K562 (cell line): ENCODE measurements at regions not wholly inside any gene's neighbourhood (a gene's known extent, or its start where the extent isn't known, plus 50 kb on each side); places are given as distances from the start of the nearest gene placed in this dataset.

ENCODE experiments used
- CEBPB ChIP-seq: fragments of 450-650 bp; IDR thresholded peaks from 2 replicates; pipeline ENCODE4 v1.6.1; 2016; ENCODE audit warnings: missing genetic modification characterization, missing compliant biosample characterization
- FOXJ3 ChIP-seq: sonication (generic); formaldehyde crosslinking; IDR thresholded peaks from 2 replicates; pipeline ENCODE4 v1.4.0; 2020; ENCODE audit warnings: mild to moderate bottlenecking, missing genetic modification reagents
- MAZ ChIP-seq, 2 experiments: fragments of 450-650 bp in 1 of 2; sonication (generic) in 1 of 2; formaldehyde crosslinking; IDR thresholded peaks in 1 of 2; conservative IDR thresholded peaks in 1 of 2; 2 replicates each; pipeline versions ENCODE4 v1.4.0 to v1.5.0; 2020; ENCODE audit warnings: mild to moderate bottlenecking in 1 of 2, missing genetic modification reagents in 1 of 2
- MEF2A ChIP-seq: IDR thresholded peaks from 2 replicates; pipeline ENCODE4 v1.6.1; 2011; ENCODE audit warnings: low read depth, mild to moderate bottlenecking, low read length, moderate library complexity; ENCODE audit not compliant: control insufficient read depth
- OTX1 ChIP-seq: fragments of 450-650 bp; formaldehyde crosslinking; IDR thresholded peaks from 2 replicates; pipeline ENCODE4 v1.4.0; 2022; ENCODE audit warnings: mild to moderate bottlenecking
- PCBP1 ChIP-seq: fragments of 200-400 bp; formaldehyde crosslinking; IDR thresholded peaks from 2 replicates; pipeline ENCODE4 v1.6.1; 2018; ENCODE audit warnings: mild to moderate bottlenecking, low read depth, low read length; ENCODE audit not compliant: poor library complexity, severe bottlenecking
- RNF2 ChIP-seq: sonication (generic); IDR thresholded peaks from 2 replicates; pipeline ENCODE4 v1.6.1; 2016
- SMARCE1 ChIP-seq: fragments of 450-650 bp; IDR thresholded peaks from 2 replicates; pipeline ENCODE4 v1.7.1; 2016; ENCODE audit warnings: mild to moderate bottlenecking
- SMC3 ChIP-seq: conservative IDR thresholded peaks from 2 replicates; pipeline ENCODE4 v1.6.1; 2011; ENCODE audit warnings: low read depth, low read length, improper control_type of control experiment; ENCODE audit not compliant: insufficient read depth
- SOX6 ChIP-seq: fragments of 450-650 bp; IDR thresholded peaks from 2 replicates; pipeline ENCODE4 v1.6.1; 2014; ENCODE audit warnings: mild to moderate bottlenecking
- ZBTB1 ChIP-seq: sonication (generic); formaldehyde crosslinking; IDR thresholded peaks from 2 replicates; pipeline ENCODE4 v1.8.1; 2023; ENCODE audit warnings: missing genetic modification reagents, low read depth, mild to moderate bottlenecking, borderline replicate concordance
- ZNF224 ChIP-seq: sonication (generic); formaldehyde crosslinking; IDR thresholded peaks from 2 replicates; pipeline ENCODE4 v1.8.0; 2022; ENCODE audit warnings: mild to moderate bottlenecking, missing genetic modification reagents
- ZNF347 ChIP-seq: fragments of 450-650 bp; formaldehyde crosslinking; IDR thresholded peaks from 2 replicates; pipeline ENCODE4 v1.4.0; 2020; ENCODE audit warnings: low read depth, mild to moderate bottlenecking, moderate library complexity
- ZNF408 ChIP-seq: fragments of 250-450 bp; sonication (Bioruptor Pico); IDR thresholded peaks from 2 replicates; pipeline ENCODE4 v1.4.0; 2020; ENCODE audit warnings: low read depth, mild to moderate bottlenecking, moderate library complexity
- TF ChIP-seq, protein P1 (sequence below), 2 experiments: fragments of 150-350 bp in 1 of 2; IDR thresholded peaks; 2 replicates each; pipeline ENCODE4 v1.6.1; 2012 to 2016; ENCODE audit warnings: low read depth in 2 of 2, low read length in 2 of 2, mild to moderate bottlenecking in 1 of 2, moderate library complexity in 1 of 2
- TF ChIP-seq, protein P2 (sequence below): fragments of 450-650 bp; formaldehyde crosslinking; IDR thresholded peaks from 2 replicates; pipeline ENCODE4 v1.4.0; 2022; ENCODE audit warnings: mild to moderate bottlenecking, moderate library complexity
- TF ChIP-seq, protein P3 (sequence below): fragments of 450-650 bp; conservative IDR thresholded peaks from 2 replicates; pipeline ENCODE4 v1.6.1; 2016; ENCODE audit warnings: missing genetic modification characterization, low read depth, mild to moderate bottlenecking, missing compliant biosample characterization, moderate library complexity
- TF ChIP-seq, protein P4 (sequence below): fragments of 250-450 bp; sonication (Bioruptor Pico); IDR thresholded peaks from 2 replicates; pipeline ENCODE4 v1.4.0; 2020
- TF ChIP-seq, protein P5 (sequence below): sonication (generic); formaldehyde crosslinking; IDR thresholded peaks from 2 replicates; pipeline ENCODE4 v1.8.1; 2023; ENCODE audit warnings: mild to moderate bottlenecking, missing genetic modification reagents

DNA sequence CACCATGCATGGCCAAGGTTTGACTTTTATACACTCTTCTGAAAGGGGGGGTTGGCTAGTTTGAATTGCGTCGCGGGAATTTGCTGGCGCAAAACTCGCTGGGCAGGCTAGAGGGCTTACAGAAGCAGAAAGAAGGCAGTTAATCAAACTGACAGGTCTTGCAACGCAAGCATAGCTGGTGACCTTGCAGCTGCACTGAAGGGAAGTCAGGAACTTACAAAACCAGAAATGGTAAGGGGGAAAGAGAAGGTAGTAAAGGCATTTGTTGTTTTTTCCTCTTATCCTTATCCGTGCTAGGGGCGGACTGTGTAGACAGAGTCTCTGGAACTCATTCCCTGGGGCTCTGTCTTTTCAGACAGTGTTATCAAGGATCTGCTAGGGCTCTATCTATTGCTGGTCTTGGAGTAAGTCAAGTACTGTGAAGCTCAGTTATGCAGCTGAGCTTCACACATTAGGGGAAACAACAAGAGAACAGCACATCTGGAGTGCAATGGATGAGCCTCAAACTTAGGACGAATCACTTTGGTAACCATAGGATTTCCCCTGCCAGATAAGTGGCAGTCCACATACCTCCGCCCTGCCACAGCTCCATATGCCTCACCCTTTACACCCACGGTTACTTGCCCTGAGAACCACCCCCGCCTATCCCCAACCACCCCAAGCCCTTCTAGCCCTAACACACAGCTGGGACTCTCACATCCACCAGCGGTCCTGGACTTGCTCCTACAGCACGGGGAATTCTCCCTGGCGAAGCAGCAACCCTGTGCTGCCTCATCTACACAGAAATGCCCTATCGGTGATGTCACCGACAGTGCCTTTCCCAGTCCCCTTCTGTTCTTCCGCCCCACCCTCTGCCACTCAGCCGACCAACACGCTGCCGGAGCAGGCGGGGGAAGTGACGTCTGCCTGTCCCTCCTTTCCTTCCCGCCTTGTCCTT is 251.4 kb downstream of the FAM72C start (continued):
- TF ChIP-seq, protein P1, sequence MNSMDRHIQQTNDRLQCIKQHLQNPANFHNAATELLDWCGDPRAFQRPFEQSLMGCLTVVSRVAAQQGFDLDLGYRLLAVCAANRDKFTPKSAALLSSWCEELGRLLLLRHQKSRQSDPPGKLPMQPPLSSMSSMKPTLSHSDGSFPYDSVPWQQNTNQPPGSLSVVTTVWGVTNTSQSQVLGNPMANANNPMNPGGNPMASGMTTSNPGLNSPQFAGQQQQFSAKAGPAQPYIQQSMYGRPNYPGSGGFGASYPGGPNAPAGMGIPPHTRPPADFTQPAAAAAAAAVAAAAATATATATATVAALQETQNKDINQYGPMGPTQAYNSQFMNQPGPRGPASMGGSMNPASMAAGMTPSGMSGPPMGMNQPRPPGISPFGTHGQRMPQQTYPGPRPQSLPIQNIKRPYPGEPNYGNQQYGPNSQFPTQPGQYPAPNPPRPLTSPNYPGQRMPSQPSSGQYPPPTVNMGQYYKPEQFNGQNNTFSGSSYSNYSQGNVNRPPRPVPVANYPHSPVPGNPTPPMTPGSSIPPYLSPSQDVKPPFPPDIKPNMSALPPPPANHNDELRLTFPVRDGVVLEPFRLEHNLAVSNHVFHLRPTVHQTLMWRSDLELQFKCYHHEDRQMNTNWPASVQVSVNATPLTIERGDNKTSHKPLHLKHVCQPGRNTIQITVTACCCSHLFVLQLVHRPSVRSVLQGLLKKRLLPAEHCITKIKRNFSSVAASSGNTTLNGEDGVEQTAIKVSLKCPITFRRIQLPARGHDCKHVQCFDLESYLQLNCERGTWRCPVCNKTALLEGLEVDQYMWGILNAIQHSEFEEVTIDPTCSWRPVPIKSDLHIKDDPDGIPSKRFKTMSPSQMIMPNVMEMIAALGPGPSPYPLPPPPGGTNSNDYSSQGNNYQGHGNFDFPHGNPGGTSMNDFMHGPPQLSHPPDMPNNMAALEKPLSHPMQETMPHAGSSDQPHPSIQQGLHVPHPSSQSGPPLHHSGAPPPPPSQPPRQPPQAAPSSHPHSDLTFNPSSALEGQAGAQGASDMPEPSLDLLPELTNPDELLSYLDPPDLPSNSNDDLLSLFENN (IDR thresholded peaks at IDR 0.05; ENCODE audit: low read depth in 2 of 2, low read length in 2 of 2), result peak in 1 of 2 experiments; percentile 93; a peak in 2 of 4 replicates
- TF ChIP-seq MAZ (CRISPR knock-in tag; conservative IDR thresholded peaks at IDR 0.05 in 1 of 2, IDR thresholded peaks at IDR 0.05 in 1 of 2), result peak in 1 of 2 experiments; percentile 42; a peak in 1 of 4 replicates
- TF ChIP-seq ZNF224 (CRISPR knock-in tag), result no peak
- TF ChIP-seq, protein P2, sequence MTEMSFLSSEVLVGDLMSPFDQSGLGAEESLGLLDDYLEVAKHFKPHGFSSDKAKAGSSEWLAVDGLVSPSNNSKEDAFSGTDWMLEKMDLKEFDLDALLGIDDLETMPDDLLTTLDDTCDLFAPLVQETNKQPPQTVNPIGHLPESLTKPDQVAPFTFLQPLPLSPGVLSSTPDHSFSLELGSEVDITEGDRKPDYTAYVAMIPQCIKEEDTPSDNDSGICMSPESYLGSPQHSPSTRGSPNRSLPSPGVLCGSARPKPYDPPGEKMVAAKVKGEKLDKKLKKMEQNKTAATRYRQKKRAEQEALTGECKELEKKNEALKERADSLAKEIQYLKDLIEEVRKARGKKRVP (CRISPR knock-in tag), result peak; percentile 59; the same call in 1 of the 2 replicates
- TF ChIP-seq SMARCE1, result no peak
- TF ChIP-seq ZNF408 (CRISPR knock-in tag), result no peak
- TF ChIP-seq, protein P3, sequence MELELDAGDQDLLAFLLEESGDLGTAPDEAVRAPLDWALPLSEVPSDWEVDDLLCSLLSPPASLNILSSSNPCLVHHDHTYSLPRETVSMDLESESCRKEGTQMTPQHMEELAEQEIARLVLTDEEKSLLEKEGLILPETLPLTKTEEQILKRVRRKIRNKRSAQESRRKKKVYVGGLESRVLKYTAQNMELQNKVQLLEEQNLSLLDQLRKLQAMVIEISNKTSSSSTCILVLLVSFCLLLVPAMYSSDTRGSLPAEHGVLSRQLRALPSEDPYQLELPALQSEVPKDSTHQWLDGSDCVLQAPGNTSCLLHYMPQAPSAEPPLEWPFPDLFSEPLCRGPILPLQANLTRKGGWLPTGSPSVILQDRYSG (tag), result no peak
- TF ChIP-seq, protein P4, sequence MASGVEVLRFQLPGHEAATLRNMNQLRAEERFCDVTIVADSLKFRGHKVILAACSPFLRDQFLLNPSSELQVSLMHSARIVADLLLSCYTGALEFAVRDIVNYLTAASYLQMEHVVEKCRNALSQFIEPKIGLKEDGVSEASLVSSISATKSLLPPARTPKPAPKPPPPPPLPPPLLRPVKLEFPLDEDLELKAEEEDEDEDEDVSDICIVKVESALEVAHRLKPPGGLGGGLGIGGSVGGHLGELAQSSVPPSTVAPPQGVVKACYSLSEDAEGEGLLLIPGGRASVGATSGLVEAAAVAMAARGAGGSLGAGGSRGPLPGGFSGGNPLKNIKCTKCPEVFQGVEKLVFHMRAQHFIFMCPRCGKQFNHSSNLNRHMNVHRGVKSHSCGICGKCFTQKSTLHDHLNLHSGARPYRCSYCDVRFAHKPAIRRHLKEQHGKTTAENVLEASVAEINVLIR (CRISPR knock-in tag), result peak; percentile 40; the same call in 1 of the 2 replicates
- TF ChIP-seq, protein P5, sequence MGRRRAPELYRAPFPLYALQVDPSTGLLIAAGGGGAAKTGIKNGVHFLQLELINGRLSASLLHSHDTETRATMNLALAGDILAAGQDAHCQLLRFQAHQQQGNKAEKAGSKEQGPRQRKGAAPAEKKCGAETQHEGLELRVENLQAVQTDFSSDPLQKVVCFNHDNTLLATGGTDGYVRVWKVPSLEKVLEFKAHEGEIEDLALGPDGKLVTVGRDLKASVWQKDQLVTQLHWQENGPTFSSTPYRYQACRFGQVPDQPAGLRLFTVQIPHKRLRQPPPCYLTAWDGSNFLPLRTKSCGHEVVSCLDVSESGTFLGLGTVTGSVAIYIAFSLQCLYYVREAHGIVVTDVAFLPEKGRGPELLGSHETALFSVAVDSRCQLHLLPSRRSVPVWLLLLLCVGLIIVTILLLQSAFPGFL, result no peak
- TF ChIP-seq MEF2A, result no peak
- peak; percentile 92 for TF ChIP-seq OTX1
- TF ChIP-seq ZBTB1, result no peak; the same call in 1 of the 2 replicates
- peak; percentile 82 for TF ChIP-seq CEBPB (tag)
- TF ChIP-seq RNF2, result peak; percentile 87
- no peak for TF ChIP-seq FOXJ3 (CRISPR knock-in tag)
- TF ChIP-seq SMC3, result no peak
- TF ChIP-seq SOX6, result 0 out of 2 replicates have a peak, but pooled peaks have one; percentile 31
- no peak for TF ChIP-seq PCBP1
- 0 out of 2 replicates have a peak, but pooled peaks have one; percentile 63 for TF ChIP-seq ZNF347 (CRISPR knock-in tag)
